Activated CD8-positive, alpha-beta T cell treated with anti-CD3 and anti-CD28 coated beads for 36 hours (primary cell): ENCODE measurements at regions not wholly inside any gene's neighbourhood (a gene's known extent, or its start where the extent isn't known, plus 50 kb on each side); places are given as distances from the start of the nearest gene placed in this dataset.

Source experiments
- ATAC-seq: fragments of 200-7000 bp; cut with Tn5 transposase; one replicate; pipeline ENCODE4 v1.10.0; 2021; ENCODE audit warnings: mild to moderate bottlenecking, moderate library complexity
- CTCF ChIA-PET: fragments of 350-600 bp; sonication (Branson Sonifier 250); formaldehyde crosslinking; loops from one replicate; lab custom pipeline; 2021; ENCODE audit warnings: antibody characterized with exemption; lab: Charles Lee
- POLR2A ChIA-PET: fragments of 350-600 bp; sonication (Branson Sonifier 250); formaldehyde crosslinking; loops from one replicate; lab custom pipeline; 2021; ENCODE audit warnings: antibody characterized with exemption; lab: Charles Lee
- DNase-seq: peaks from one replicate; pipeline ENCODE4 v3.0.0-alpha.2; 2020
- H3K27ac Mint-ChIP-seq: one replicate; pipeline ENCODE4 v1.8.0; 2021; ENCODE audit warnings: mild to moderate bottlenecking, mixed read lengths
- H3K27me3 Mint-ChIP-seq: one replicate; pipeline ENCODE4 v1.8.0; 2021; ENCODE audit warnings: mixed read lengths
- H3K36me3 Mint-ChIP-seq: one replicate; pipeline ENCODE4 v1.8.0; 2021; ENCODE audit warnings: low read depth, mixed read lengths
- H3K4me1 Mint-ChIP-seq: one replicate; pipeline ENCODE4 v1.8.0; 2021; ENCODE audit warnings: low read depth, mixed read lengths
- H3K4me3 Mint-ChIP-seq: one replicate; pipeline ENCODE4 v1.8.0; 2021; ENCODE audit warnings: mild to moderate bottlenecking, moderate library complexity, mixed read lengths
- H3K9me3 Mint-ChIP-seq: one replicate; pipeline ENCODE4 v1.8.0; 2021; ENCODE audit warnings: mixed read lengths
- CTCF ChIP-seq: fragments of 200-600 bp; IDR thresholded peaks from one replicate; pipeline ENCODE4 v1.8.0; 2022; ENCODE audit warnings: antibody characterized with exemption, mild to moderate bottlenecking
- intact Hi-C: fragments of 100-400 bp; cut with micrococcal nuclease; formaldehyde crosslinking; loops from one replicate; pipeline ENCODE4 v1.10.0; 2022

- Mint-ChIP-seq H3K27ac (no peak overlapping the region), H3K9me3 (no peaks in the 10 kb centered on the region), H3K27me3 (peaks cover 2% of the 10 kb centered on the region), H3K36me3 (no peaks in the 10 kb centered on the region), H3K4me3 (no peak overlapping the region), H3K4me1 (no peaks in the 10 kb centered on the region)
- intact Hi-C loops, result no loop called here
- ChIA-PET CTCF (no interaction called here), POLR2A (no interaction called here)
- TF ChIP-seq CTCF, result no peak
- DNase-seq (no peak), ATAC-seq (no peak)
These were observed 62.0 kb upstream of the EGFR start for GRCh38 chr7:54956865-54957264.

GRCh38 chr7:54960517-54960916, 58.3 kb upstream of the EGFR start:
- Mint-ChIP-seq H3K27me3 (peaks cover 2% of the 10 kb centered on the region), H3K36me3 (no peaks in the 10 kb centered on the region), H3K4me3 (no peak overlapping the region), H3K4me1 (no peaks in the 10 kb centered on the region), H3K9me3 (no peaks in the 10 kb centered on the region), H3K27ac (no peak overlapping the region)
- ATAC-seq, result no peak
- CTCF ChIA-PET, result no interaction called here
- no peak for TF ChIP-seq CTCF
- intact Hi-C loops, result no loop called here
- POLR2A ChIA-PET, result no interaction called here
- DNase-seq, result no peak

- Mint-ChIP-seq H3K27me3 (peaks cover 2% of the 10 kb centered on the region), H3K4me3 (no peak overlapping the region), H3K27ac (no peak overlapping the region), H3K9me3 (no peaks in the 10 kb centered on the region), H3K36me3 (no peaks in the 10 kb centered on the region), H3K4me1 (no peaks in the 10 kb centered on the region)
- POLR2A ChIA-PET, result no interaction called here
- CTCF ChIA-PET, result no interaction called here
- intact Hi-C loops, result no loop called here
- TF ChIP-seq CTCF, result no peak
- DNase-seq, result no peak
- no peak for ATAC-seq
These were observed 57.4 kb upstream of the EGFR start for GRCh38 chr7:54961391-54961790.

- no peak for TF ChIP-seq CTCF
- H3K27ac Mint-ChIP-seq, result no peak overlapping the region
- H3K36me3 Mint-ChIP-seq, result no peaks in the 10 kb centered on the region
- ATAC-seq, result no peak
- no peaks in the 10 kb centered on the region for H3K9me3 Mint-ChIP-seq
- intact Hi-C loops, result no loop called here
- no peak for DNase-seq
- CTCF ChIA-PET, result no interaction called here
- no peaks in the 10 kb centered on the region for H3K4me1 Mint-ChIP-seq
- H3K27me3 Mint-ChIP-seq, result no peaks in the 10 kb centered on the region
- H3K4me3 Mint-ChIP-seq, result no peak overlapping the region
- POLR2A ChIA-PET, result no interaction called here
These were observed 55.7 kb upstream of the EGFR start for GRCh38 chr7:54963155-54963554.

GRCh38 chr7:54964136-54964535, 54.7 kb upstream of the EGFR start:
- no peak overlapping the region for H3K4me3 Mint-ChIP-seq
- ATAC-seq, result no peak
- H3K9me3 Mint-ChIP-seq, result no peaks in the 10 kb centered on the region
- intact Hi-C loops, result no loop called here
- ChIA-PET CTCF (no interaction called here), POLR2A (interaction anchor here (0.8 kb wide), 1 partner anchor 19 kb away, joined by 3 read pairs; no protein-coding TSS in a partner anchor)
- H3K27me3 Mint-ChIP-seq, result no peaks in the 10 kb centered on the region
- DNase-seq, result no peak
- H3K36me3 Mint-ChIP-seq, result no peaks in the 10 kb centered on the region
- H3K4me1 Mint-ChIP-seq, result no peaks in the 10 kb centered on the region
- TF ChIP-seq CTCF, result no peak
- no peak overlapping the region for H3K27ac Mint-ChIP-seq
